NCI-H524 (cell line): ENCODE measurements at regions not wholly inside any gene's neighbourhood (a gene's known extent, or its start where the extent isn't known, plus 50 kb on each side); places are given as distances from the start of the nearest gene placed in this dataset.
"Not testable (repeated sequence)": the region's sequence is repeated elsewhere in the genome, so short reads cannot be mapped to it uniquely, and the experiment has no call there.

Experiments used
- DNase-seq, 2 experiments: peaks; one replicate each; lab custom pipeline; 2025; lab: John Stamatoyannopoulos, UW

DNA sequence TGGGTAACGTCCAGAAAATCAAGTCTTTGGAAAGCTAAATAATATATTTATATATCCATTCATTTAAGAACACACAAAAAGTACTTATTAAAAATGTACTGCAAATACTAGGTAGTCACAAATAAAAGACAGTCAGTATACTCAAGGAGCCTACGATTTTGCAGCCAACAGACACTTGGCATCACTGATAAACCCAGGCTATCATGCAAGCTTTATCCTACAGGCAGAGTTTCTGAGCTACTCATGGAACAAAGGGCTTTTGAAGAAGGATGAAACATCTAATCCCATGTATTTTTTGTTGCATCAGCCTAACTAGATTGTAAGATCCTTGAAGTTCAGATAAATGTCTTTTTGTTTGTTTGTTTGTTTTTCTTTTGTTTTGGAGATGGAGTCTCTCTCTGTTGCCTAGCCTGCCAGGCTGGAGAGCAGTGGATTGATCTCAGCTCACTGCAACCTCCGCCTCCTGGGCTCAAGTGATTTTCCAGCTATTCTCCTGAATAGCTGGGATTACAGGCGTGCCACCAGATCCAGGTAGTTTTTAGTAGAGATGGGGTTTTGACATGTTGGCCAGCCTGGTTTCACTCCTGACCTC, 319.4 kb upstream of the MDFIC2 start:
- DNase-seq: no peak

DNA sequence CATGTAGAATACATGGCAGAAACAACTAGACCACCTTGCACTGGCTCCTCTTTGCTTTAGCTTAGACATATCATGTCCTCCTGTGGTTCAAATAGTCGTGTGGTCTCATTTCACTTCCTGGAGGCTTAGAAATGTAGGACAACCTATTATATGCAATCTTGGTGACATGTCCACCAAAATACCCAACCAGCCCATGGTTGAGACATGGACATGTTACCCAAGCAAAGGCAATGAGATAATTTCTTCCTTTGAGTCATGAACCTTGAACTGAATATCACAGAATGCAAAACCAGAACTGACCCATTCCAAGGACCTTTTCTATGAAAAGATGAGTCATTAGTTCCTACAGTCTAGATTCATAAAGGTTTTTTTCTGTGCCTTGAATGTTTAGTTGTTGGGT, 309.0 kb upstream of the MDFIC2 start:
- DNase-seq: no peak

DNA sequence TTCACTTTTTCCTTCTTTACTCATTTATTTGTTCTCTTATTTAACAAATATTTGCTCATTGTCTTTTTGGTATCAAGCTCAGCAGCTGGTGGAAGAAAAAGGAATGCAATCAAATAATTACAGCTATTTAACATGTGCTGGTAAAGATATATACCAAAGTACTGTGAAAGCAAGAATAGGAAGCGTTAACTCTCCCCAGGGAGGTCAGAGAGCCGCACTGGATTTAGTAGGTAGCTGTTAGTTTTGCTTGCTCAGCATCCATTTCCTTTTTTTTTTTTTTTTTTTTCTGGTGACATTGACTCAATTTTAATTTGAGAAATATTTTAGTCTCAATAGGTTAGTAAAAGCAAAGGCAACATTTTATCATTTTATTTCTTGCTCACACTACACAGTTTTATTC, 308.5 kb upstream of the MDFIC2 start:
- DNase-seq: no peak

DNA sequence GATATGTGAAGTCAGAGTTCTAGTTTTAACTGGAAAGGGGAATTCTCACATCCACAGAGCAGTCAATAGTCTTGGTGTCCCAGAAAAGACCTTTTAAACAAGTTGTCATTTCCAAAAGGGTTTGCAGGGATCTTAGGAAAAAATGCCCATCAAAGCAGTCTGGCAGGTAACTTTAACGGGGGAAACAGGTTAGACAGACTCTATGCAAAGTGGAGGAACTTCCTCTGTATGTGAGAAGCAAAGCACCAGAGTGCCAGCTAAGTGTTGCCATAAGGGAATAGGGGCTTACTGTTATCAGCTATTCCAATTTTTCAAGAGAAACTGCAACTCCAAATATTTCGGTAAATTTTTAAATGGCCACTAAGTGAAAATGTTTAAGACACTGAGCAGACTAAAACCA, 307.9 kb upstream of the MDFIC2 start:
- no peak for DNase-seq

DNA sequence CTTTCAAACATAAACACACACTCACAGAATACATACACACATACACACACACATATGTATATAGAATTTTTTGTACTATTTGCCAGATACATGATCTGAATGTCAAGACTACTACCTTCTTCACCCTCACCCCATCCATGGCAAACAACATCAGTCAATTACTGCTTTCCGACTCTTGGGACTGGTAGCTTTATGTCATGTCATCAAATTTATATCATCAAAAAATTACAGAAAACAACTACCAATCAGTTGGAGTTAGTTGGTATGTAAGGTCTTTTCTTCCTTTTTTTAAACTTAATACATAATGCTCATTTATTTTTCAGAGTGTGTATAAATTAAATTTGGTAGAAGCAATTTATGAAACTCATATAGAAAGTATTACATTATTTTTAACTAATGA, 305.7 kb upstream of the MDFIC2 start:
- DNase-seq: no peak

DNA sequence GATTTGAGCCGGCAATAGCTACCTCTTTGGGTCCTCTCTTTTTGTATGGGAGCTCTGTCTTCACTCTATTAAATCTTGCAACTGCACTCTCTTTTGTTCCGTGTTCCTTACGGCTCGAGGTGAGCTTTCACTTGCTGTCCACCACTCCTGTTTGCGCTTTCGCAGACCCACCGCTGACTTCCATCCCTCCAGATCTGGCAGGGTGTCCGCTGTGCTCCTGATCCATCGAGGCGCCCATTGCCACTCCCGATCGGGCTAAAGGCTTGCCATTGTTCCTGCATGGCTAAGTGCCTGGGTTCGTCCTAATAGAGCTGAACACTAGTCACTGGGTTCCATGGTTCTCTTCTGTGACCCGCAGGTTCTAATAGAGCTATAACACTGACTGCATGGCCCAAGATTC, 304.9 kb upstream of the MDFIC2 start:
- not testable (repeated sequence) for DNase-seq

DNA sequence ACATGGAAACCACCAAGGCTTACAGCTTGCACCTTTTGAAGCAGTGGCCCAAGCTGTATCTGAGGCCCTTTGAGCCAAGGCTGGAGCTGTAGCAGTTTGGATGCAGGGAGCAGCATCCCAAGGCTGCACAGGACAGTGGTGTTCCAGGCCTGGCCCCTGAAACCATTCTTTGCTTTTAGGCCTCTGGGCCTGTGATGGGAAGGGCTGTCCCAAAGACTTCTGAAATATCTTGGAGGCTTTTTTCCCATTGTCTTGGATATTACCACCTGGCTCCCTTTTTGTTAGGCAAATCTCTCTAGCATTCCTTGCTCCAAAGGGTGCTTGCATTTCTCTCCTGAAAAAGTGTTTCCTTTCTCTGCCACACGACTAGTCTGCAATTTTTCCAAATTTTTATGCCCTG, 302.8 kb upstream of the MDFIC2 start:
- DNase-seq: no peak

DNA sequence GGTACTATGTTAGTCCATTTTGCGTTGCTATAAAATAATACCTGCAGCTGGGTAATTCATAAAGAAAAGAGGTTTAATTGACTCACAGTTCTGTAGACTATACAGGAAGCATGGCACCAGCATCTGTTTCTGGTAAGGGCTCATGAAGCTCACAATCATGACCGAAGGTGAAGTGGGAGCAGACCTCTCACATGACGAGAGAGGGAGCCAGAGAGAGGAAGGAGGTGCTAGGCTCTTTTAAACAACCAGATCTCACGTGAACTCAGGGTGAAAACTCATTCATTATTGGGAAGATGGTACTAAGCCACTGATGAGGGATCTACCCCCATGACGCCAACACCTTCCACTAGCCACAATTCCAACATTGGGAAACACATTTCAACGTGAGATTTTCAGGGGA, 301.7 kb upstream of the MDFIC2 start:
- DNase-seq: no peak

DNA sequence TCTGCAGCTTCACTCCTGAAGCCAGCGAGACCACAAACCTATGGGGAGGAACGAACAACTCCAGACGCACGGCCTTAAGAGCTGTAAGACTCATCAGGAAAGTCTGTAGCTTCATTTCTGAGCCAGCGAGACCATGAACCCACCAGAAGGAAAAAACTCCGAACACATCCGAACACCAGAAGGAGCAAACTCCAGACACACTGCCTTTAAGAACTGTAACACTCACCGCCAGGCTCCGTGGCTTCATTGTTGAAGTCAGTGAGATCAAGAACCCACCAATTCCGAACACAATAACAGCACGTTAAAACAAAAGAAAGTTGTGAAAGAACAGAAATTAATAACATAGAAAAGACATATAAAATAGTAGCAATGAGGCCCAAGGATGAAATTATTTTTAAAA, 300.5 kb upstream of the MDFIC2 start:
- DNase-seq: no peak

DNA sequence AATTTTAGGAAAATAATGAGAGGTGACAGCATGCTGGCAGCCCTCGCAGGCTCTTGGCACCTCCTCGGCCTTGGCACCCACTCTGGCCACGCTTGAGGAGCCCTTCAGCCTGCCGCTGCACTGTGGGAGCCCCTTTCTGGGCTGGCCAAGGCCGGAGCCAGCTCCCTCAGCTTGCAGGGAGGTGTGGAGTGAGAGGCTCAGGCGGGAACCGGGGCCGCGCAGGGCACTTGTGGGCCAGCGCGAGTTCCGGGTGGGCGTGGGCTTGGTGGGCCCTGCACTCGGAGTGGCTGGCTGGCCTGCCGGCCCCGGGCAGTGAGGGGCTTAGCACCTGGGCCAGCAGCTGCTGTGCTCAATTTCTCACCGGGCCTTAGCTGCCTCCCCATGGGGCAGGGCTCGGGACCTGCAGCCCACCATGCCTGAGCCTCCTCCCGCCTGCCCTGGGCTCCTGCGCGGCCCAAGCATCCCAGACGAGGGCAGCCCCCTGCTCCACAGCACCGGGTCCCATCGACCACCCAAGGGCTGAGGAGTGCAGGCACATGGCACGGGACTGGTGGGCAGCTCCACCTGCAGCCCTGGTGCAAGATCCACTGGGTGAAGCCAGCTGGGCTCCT, 299.3 kb upstream of the MDFIC2 start:
- not testable (repeated sequence) for DNase-seq

DNA sequence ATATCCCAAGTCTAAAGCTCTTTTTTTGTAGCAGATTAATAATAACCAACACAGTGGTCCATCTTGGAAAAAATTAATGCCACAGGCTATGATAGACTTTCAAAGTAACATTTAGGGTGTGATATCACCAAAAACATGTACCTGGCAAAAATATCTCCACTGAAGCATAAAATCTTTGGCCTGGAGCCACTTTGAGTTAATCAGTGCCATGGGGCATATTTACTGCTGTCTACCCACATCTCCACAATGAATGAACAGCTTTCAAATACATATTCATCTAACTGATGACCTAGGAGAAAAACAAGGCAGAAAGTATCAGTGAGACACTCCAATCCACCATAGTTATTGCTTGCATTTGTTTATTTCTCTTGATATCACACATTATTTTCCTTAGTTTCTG, 296.0 kb upstream of the MDFIC2 start:
- DNase-seq: no peak

DNA sequence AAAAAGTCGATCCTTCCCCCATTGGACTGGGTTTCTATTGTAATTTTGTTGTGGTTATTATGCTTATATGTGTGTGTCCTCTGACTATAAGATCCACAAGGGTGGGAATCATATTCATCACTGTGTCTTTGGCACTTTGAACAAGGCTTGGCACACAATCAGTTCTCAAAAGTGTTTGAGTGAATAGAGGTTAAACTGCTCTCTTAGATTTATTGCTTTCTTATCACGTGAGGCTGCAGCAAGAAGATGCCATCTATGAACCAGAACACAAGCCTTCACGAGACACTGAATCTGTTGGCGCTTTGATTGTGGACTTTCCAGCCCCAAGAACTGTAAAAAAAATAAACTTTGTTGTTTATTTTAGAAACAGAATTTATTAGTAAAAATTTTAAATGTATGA, 295.0 kb upstream of the MDFIC2 start:
- DNase-seq: no peak

DNA sequence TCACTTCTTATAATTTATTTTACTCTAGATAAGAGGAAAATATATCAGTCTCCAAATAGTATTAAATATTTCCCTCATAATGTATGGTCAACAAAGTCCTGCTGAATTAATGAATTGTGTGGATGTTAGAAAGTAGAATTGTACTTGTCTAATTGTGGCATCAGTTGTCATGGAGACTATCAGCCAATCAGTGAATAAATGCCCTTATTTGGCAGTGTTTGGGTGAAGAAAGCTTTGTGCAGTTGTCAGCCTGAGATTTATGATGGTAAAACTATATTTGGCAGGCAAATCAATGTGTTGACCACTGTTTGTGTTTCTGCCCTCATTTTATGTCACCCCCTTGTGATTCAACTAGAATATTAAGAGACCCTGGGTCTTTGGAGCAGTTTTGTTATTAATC, 293.6 kb upstream of the MDFIC2 start:
- no peak for DNase-seq

DNA sequence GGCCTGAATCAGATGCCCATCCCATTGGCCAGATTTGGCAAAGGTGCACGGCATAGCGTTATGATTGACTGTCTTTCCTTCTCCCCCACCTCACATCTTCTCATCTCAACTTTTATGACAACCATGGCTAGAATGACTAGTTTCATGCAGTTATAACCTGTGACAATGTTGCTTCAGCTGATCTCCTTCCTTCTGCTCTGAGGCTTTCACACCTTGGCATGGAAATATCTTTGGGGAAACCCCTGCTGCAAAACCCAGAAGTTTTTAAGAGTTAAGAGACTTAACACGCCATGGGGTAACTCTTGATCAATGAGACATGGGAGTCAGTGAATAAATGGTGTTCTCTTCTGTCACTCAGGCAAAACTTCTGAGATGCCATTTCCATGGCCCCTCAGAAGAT, 290.7 kb upstream of the MDFIC2 start:
- DNase-seq: no peak

DNA sequence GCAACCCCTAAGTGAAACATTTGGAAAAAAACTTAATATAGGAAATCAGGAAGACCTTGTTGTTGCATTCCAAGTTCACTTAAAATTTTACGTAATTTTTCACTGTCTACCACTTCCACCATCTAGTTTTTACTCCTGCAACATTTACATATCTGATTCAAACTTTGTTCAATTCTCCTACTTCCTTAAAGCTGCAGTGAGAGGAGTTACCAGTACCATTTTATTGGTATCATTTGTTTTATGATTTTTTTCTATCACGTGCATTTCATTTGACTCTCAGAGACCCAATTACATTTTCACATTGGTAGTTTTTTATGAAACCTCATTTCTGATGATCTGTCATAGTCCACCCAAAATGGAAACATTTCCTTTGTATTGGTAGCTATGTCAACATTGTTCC, 284.9 kb upstream of the MDFIC2 start:
- no peak for DNase-seq

DNA sequence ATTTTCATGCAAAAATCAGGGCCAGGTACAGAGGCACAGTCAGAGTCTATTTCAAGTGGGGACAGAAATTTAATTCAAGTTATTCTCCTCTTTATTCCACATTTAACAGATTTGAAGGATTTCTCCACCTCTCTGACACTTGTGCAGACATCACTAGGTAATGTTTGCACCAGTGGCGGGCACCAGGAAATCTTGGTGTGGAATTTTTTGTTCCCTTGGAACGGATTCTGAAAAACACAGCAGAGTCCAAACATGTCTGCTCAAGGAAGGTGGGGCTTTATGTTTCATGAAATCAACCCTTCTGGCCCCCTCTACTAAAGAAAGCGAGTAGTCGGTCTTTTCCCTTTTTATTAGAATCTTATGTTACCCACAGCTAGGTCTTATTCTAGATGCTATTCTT, 271.2 kb upstream of the MDFIC2 start:
- DNase-seq: no peak

DNA sequence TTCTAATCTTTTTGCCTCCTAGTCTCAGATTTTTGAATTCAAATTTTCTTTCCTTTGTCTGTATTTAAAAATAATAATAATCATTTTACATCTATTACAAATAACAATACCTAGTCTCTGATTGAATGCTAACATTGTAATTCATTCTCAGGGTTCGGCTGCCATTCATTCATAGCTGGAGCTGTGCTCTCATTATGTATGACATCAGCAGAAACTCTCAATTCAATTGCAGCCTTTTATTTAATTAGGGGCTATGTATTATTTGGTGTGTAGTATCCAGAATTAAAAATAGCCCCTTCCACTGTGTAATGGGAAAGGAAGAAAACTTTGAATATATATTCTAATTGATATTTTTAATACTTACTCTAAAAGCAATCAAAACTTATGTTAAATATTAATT, 270.4 kb upstream of the MDFIC2 start:
- no peak for DNase-seq

DNA sequence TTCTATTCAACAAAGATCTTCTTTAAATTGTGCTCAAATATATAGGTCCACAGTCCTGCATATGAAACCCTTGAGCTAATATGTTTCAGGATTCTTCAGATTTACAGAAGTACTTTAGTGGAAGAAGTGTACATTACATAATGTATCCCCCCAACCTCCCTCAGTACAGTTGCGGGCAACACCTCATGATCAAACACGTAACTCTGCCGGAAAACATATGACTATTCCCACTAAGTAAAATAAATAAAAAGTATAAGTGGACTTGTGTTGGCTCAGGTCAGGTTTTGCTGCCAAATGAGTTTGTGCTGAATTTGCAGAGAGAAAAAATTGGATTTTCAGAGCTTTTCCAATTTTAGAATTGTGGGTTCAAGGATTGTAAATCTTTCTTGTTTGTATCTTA, 267.6 kb upstream of the MDFIC2 start:
- DNase-seq: no peak

DNA sequence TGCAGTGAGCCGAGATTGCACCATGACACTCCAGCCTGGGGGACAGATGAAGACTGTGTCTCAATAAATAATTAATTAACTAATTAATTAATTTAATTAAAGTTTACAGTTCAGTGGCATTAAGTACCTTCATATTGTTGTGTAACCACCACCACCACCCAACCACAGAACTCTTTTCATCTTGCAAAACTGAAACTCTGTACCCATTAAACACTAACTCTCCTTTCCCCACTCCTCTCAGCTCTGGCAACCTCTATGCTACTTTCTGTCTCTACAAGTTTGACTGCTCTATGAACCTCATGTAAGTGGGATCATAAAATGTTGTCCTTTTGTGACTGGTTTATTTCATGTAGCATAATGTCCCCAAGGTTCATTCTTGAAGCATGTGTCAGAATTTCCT, 259.3 kb upstream of the MDFIC2 start:
- no peak for DNase-seq

DNA sequence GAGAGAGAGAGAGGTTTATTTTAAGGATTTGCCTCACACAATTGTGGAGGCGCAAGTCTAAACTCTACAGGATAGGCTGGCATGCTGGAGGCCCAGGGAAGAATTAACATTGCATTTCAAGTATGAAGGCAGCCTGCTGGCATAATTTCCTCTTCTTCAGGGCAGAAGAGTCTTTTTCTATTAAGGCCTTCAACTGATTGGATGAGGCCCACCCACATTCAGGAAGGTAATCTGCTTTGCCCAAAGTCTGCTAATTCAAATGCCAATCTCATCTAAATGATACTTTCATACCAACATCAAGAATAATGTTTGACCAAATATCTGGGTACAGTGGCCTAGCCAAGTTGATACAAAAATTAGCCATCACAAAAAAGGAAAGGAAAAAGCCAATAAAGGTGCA, 258.1 kb upstream of the MDFIC2 start:
- no peak for DNase-seq

DNA sequence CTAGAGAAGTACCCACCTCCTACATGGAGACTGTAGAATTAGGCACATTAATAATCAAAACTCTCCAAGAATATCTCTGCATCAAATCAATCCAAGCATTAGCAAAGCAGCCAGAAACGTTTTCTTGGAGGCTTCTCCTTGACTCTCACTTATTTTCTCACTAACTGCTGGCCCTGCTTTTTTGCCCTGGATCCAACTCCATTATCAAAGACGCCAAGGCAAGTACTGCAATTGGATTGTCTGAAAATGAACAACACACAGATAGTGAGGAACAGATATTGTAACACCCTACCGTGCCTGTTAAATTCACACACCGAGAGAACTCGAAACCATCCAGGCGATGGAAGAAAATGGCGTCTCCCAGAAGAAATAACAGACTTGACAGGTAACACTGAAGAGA, 256.2 kb upstream of the MDFIC2 start:
- DNase-seq: no peak

DNA sequence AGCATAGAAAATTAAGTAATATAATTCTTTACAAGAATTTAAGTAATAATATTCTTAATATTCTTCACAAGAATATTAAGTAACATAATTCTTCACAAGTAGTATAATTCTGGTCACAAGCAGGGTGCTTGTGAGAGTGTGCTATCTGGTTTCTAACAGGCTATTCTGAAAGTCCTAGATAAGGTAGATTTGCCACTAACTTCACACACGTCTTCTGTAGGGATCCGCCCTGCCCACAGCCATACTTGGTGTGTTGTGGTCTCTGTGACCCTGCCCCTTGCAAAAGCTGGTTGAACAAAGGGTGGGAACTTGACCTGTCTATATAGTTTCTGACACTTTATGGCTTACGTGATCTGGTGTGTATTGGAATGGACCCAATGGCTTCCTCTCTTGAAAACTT, 253.4 kb upstream of the MDFIC2 start:
- no peak for DNase-seq

DNA sequence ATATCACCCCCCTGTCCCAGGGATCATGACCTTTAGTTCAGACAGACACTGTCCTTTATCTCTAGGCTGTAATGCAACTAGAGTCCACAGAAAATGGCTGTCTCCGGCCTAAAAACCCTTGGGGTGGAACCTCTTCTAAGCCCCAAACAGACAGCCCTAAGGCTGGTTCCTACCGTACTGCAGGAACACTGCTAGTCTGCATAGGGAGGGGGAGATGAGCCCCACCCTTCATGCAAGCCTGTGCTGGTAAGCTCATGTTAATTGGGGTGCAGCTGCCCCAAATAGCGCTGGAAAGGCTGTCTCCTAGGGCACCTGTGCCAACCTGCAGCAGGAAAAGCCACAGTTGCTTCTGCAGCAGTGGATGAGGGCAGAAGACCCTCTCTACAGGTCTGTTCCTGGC, 252.1 kb upstream of the MDFIC2 start:
- DNase-seq: no peak

DNA sequence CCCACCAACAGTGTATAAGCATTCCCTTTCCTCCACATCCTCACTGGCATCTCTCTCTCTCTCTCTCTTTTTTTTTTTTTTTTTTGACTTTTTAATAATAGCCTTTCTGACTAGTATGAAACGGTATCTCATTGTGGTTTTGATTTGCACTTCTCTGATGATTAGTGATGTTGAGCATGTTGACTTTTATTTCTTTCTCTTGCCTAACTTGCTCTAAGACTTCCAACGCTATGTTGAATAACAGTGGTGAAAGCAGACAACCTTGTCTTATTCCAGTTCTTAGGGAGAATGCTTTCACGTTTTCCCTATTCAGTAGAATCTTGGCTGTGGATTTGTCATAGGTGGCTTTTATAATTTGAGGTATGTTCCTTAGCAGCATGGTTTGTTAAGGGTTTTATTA, 249.4 kb upstream of the MDFIC2 start:
- DNase-seq: no peak

DNA sequence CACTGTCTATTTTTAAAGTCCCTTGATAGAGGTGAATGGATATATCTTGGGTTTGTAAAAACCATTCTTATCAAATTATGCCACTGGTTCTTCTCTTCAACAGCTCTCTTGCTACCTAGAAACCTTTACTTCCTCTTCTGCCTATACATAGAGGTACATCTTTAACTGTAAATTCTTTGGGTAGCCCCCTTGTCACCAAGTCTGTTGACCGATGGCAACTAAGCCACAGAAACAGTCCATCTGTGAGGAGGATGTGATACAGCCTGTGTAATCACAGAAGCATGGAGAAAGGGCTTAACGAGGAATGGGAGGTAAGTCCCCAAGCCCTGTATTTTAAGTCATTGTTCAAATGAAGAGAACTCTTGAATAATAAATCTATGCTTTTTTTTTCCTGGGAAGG, 246.5 kb upstream of the MDFIC2 start:
- DNase-seq: no peak
